Natural killer cell (primary cell): ENCODE measurements at regions not wholly inside any gene's neighbourhood (a gene's known extent, or its start where the extent isn't known, plus 50 kb on each side); places are given as distances from the start of the nearest gene placed in this dataset.

Experiments
- ATAC-seq, 3 donors: fragments of 150-1000 bp in 2 of 3; fragments of 200-7000 bp in 1 of 3; cut with Tn5 transposase; 1 replicate in 1 of 3; 2 replicates in 2 of 3; pipeline ENCODE4 v1.10.0; 2021; ENCODE audit warnings: mild to moderate bottlenecking in 2 of 3, moderate library complexity in 2 of 3
- DNase-seq, 2 donors: peaks; one replicate each; pipeline versions ENCODE4 v3.0.0 to v3.0.0-alpha.2; 2013 to 2021; ENCODE audit warnings: mixed read lengths in 1 of 2
- H3K27ac ChIP-seq: one replicate; pipeline ENCODE4 v1.5.1; 2013; ENCODE audit warnings: mild to moderate bottlenecking, low read length
- H3K27me3 ChIP-seq: one replicate; pipeline ENCODE4 v1.6.1; 2013; ENCODE audit warnings: low read length; ENCODE audit not compliant: control insufficient read depth, insufficient read depth
- H3K36me3 ChIP-seq: one replicate; pipeline ENCODE4 v1.6.1; 2013; ENCODE audit warnings: low read length; ENCODE audit not compliant: control insufficient read depth, insufficient read depth
- H3K4me1 ChIP-seq: one replicate; pipeline ENCODE4 v1.6.1; 2013; ENCODE audit warnings: low read length; ENCODE audit not compliant: control insufficient read depth, insufficient read depth
- H3K4me3 ChIP-seq: one replicate; pipeline ENCODE4 v1.5.1; 2013; ENCODE audit warnings: low read length
- H3K9me3 ChIP-seq: one replicate; pipeline ENCODE4 v1.6.1; 2013; ENCODE audit warnings: low read length; ENCODE audit not compliant: control insufficient read depth, insufficient read depth
- H3K27ac Mint-ChIP-seq, 2 donors: one replicate each; pipeline ENCODE4 v1.8.0; 2022; ENCODE audit warnings: mild to moderate bottlenecking in 2 of 2, mixed read lengths in 2 of 2, moderate library complexity in 1 of 2
- H3K27me3 Mint-ChIP-seq, 2 donors: one replicate each; pipeline ENCODE4 v1.8.0; 2022; ENCODE audit warnings: low read depth in 2 of 2, mixed read lengths in 2 of 2
- H3K36me3 Mint-ChIP-seq: one replicate; pipeline ENCODE4 v1.8.0; 2022; ENCODE audit warnings: mixed read lengths
- H3K4me1 Mint-ChIP-seq, 2 donors: one replicate each; pipeline ENCODE4 v1.8.0; 2022; ENCODE audit warnings: mixed read lengths in 2 of 2
- H3K4me3 Mint-ChIP-seq: one replicate; pipeline ENCODE4 v1.8.0; 2022; ENCODE audit warnings: mild to moderate bottlenecking, moderate library complexity, mixed read lengths
- H3K9me3 Mint-ChIP-seq, 2 donors: one replicate each; pipeline ENCODE4 v1.8.0; 2022; ENCODE audit warnings: mixed read lengths in 2 of 2
- CTCF ChIP-seq: fragments of 200-600 bp; IDR thresholded peaks from one replicate; pipeline ENCODE4 v1.8.0; 2022; ENCODE audit warnings: antibody characterized with exemption
- WGBS: methylation state at CpG from one replicate; pipeline ENCODE4 v1.1.7; 2013; ENCODE audit warnings: missing lambda C conversion rate; ENCODE audit not compliant: insufficient coverage; 5-methylcytosine and 5-hydroxymethylcytosine counted together
- intact Hi-C: fragments of 100-400 bp; cut with micrococcal nuclease; formaldehyde crosslinking; loops from one replicate; pipeline ENCODE4 v1.14.2; 2022

GRCh38 chr13:79628463-79628862, 147.5 kb downstream of the NDFIP2 start:
- Mint-ChIP-seq H3K4me1 (no peaks in the 10 kb centered on the region), H3K4me3 (no peak overlapping the region)
- TF ChIP-seq CTCF: no peak

GRCh38 chr13:79626924-79627323, 146.0 kb downstream of the NDFIP2 start:
- Histone ChIP-seq H3K27me3 (no peaks in the 10 kb centered on the region), H3K4me3 (no peak overlapping the region), H3K36me3 (no peaks in the 10 kb centered on the region), H3K27ac (no peak overlapping the region), H3K9me3 (no peaks in the 10 kb centered on the region), H3K4me1 (no peaks in the 10 kb centered on the region)
- Mint-ChIP-seq H3K36me3 (no peaks in the 10 kb centered on the region), H3K27me3 (peaks cover 0 to 3% of the 10 kb centered on the region in 2 donors), H3K27ac (no peak overlapping the region), H3K4me1 (no peaks in the 10 kb centered on the region), H3K4me3 (no peak overlapping the region), H3K9me3 (no peaks in the 10 kb centered on the region)
- ATAC-seq (no peak), DNase-seq (no peak)
- no peak for TF ChIP-seq CTCF
- intact Hi-C loops: no loop called here
- 100% methylated on average over 2 of the region's 6 CpGs for WGBS

More at GRCh38 chr13:79628463-79628862, 147.5 kb downstream of the NDFIP2 start:
- DNase-seq (no peak), ATAC-seq (no peak)
- Histone ChIP-seq H3K27ac (no peak overlapping the region), H3K4me3 (no peak overlapping the region), H3K27me3 (no peaks in the 10 kb centered on the region), H3K4me1 (no peaks in the 10 kb centered on the region), H3K9me3 (no peaks in the 10 kb centered on the region), H3K36me3 (no peaks in the 10 kb centered on the region)
- Mint-ChIP-seq H3K36me3 (no peaks in the 10 kb centered on the region), H3K9me3 (peaks cover 0 to 2% of the 10 kb centered on the region in 2 donors), H3K27me3 (peaks cover 5% of the 10 kb centered on the region in 2 donors), H3K27ac (no peak overlapping the region)
- WGBS: 81% methylated on average over 4 of the region's 4 CpGs
- intact Hi-C loops: no loop called here

GRCh38 chr13:79625517-79625916, 144.6 kb downstream of the NDFIP2 start:
- H3K36me3 ChIP-seq: no peaks in the 10 kb centered on the region
- Mint-ChIP-seq H3K4me3 (no peak overlapping the region), H3K4me1 (no peaks in the 10 kb centered on the region), H3K36me3 (no peaks in the 10 kb centered on the region), H3K9me3 (peaks cover 0 to 2% of the 10 kb centered on the region in 2 donors), H3K27me3 (peaks cover 0 to 3% of the 10 kb centered on the region in 2 donors), H3K27ac (no peak overlapping the region)
- no peak overlapping the region for H3K4me3 ChIP-seq
- no peaks in the 10 kb centered on the region for H3K9me3 ChIP-seq
- H3K27ac ChIP-seq: no peak overlapping the region
- no peak for TF ChIP-seq CTCF
- WGBS: no CpG with 5 or more reads among the region's 1 CpG
- no peaks in the 10 kb centered on the region for H3K27me3 ChIP-seq
- DNase-seq (no peak), ATAC-seq (no peak)
- H3K4me1 ChIP-seq: no peaks in the 10 kb centered on the region
- intact Hi-C loops: no loop called here

GRCh38 chr13:79621902-79622301, 140.9 kb downstream of the NDFIP2 start:
- Mint-ChIP-seq H3K4me1 (no peaks in the 10 kb centered on the region), H3K27me3 (no peaks in the 10 kb centered on the region), H3K36me3 (no peaks in the 10 kb centered on the region), H3K9me3 (peaks cover 0 to 2% of the 10 kb centered on the region in 2 donors), H3K4me3 (no peak overlapping the region), H3K27ac (no peak overlapping the region)
- Histone ChIP-seq H3K36me3 (no peaks in the 10 kb centered on the region), H3K27me3 (no peaks in the 10 kb centered on the region), H3K27ac (no peak overlapping the region), H3K9me3 (no peaks in the 10 kb centered on the region), H3K4me1 (no peaks in the 10 kb centered on the region), H3K4me3 (no peak overlapping the region)
- 94% methylated on average over 2 of the region's 2 CpGs for WGBS
- no peak for ATAC-seq
- intact Hi-C loops: no loop called here
- no peak for DNase-seq
- no peak for TF ChIP-seq CTCF
